ENCODE measurements at regions not wholly inside any gene's neighbourhood (a gene's known extent, or its start where the extent isn't known, plus 50 kb on each side); places are given as distances from the start of the nearest gene placed in this dataset.

DNA sequence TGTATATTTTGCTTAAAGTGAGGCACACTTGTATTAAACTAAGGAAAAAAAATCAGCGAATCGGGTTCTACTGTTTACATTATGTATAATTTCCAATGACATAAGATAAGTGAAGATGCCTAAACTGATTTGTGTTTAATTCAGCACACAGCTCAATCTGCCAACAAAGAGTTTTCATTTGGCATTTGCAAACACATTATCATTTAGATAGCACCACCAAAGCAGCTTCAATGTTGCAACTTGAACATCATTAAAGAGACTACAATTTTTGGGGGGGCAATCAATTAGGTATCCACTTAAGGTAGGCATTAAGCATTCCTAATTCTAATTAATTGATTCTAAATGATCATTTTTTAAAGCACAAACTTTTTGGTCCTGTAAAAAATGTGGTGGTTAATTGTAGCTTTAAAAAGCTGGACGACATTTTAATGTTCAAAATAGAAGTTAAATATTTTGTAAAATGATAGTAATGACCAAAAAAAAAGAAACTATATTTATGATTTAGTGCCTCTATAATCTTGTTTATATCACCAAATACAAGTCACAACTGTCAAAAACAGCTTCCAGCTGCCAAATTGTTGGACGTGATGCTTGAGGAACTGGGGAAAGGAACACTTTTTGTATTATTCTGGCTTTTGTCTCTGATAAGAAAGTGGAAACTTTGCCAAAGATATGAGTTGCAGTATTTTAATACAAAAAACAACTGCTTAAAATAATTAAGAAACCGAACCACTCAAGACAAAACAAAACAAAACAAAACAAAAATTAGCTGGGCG lies 57.1 kb downstream of the CYCS start:
- Histone ChIP-seq H3K27me3 (ENCODE audit: insufficient read depth, low read depth, low read length) (no peaks in the 10 kb centered on the region), H3K9me3 (ENCODE audit: low read length) (no peaks in the 10 kb centered on the region), H3K9ac (ENCODE audit: low read length) (no peak overlapping the region), H3F3A (ENCODE audit: insufficient read depth, low read length, poor library complexity, severe bottlenecking) (no peaks in the 10 kb centered on the region), H3K36me3 (ENCODE audit: insufficient read depth, low read length) (no peaks in the 10 kb centered on the region), H4K20me1 (ENCODE audit: insufficient read depth) (no peaks in the 10 kb centered on the region), H3K9me2 (ENCODE audit: insufficient read depth, low read length) (no peaks in the 10 kb centered on the region), H3K27ac (ENCODE audit: low read length) (no peak overlapping the region), H3K79me2 (replicated peaks; ENCODE audit: insufficient read depth, low read length) (no peaks in the 10 kb centered on the region), H3K4me3 (ENCODE audit: low read length) (no peak overlapping the region), H3K4me2 (ENCODE audit: low read length) (no peak overlapping the region), H2AFZ (ENCODE audit: low read depth, low read length) (no peak overlapping the region)
- TF ChIP-seq, protein P1, sequence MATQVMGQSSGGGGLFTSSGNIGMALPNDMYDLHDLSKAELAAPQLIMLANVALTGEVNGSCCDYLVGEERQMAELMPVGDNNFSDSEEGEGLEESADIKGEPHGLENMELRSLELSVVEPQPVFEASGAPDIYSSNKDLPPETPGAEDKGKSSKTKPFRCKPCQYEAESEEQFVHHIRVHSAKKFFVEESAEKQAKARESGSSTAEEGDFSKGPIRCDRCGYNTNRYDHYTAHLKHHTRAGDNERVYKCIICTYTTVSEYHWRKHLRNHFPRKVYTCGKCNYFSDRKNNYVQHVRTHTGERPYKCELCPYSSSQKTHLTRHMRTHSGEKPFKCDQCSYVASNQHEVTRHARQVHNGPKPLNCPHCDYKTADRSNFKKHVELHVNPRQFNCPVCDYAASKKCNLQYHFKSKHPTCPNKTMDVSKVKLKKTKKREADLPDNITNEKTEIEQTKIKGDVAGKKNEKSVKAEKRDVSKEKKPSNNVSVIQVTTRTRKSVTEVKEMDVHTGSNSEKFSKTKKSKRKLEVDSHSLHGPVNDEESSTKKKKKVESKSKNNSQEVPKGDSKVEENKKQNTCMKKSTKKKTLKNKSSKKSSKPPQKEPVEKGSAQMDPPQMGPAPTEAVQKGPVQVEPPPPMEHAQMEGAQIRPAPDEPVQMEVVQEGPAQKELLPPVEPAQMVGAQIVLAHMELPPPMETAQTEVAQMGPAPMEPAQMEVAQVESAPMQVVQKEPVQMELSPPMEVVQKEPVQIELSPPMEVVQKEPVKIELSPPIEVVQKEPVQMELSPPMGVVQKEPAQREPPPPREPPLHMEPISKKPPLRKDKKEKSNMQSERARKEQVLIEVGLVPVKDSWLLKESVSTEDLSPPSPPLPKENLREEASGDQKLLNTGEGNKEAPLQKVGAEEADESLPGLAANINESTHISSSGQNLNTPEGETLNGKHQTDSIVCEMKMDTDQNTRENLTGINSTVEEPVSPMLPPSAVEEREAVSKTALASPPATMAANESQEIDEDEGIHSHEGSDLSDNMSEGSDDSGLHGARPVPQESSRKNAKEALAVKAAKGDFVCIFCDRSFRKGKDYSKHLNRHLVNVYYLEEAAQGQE (IDR thresholded peaks at IDR 0.05; ENCODE audit: borderline replicate concordance): no peak
- TF ChIP-seq TAF1 (IDR thresholded peaks at IDR 0.05; ENCODE audit: low read depth) (no peak), EP300 (conservative IDR thresholded peaks at IDR 0.05; ENCODE audit: poor library complexity, severe bottlenecking) (no peak), SMC3 (conservative IDR thresholded peaks at IDR 0.05; ENCODE audit: poor library complexity) (no peak), RAD21 (conservative IDR thresholded peaks at IDR 0.05) (no peak), CTCF (IDR thresholded peaks at IDR 0.05; ENCODE audit: poor library complexity, severe bottlenecking) (no peak), EZH2 (IDR thresholded peaks at IDR 0.05; ENCODE audit: borderline replicate concordance, insufficient read depth, low read length, poor library complexity, severe bottlenecking) (no peak), MXI1 (conservative IDR thresholded peaks at IDR 0.05; ENCODE audit: poor library complexity, severe bottlenecking) (no peak), POLR2AphosphoS5 (IDR thresholded peaks at IDR 0.05) (no peak)

DNA sequence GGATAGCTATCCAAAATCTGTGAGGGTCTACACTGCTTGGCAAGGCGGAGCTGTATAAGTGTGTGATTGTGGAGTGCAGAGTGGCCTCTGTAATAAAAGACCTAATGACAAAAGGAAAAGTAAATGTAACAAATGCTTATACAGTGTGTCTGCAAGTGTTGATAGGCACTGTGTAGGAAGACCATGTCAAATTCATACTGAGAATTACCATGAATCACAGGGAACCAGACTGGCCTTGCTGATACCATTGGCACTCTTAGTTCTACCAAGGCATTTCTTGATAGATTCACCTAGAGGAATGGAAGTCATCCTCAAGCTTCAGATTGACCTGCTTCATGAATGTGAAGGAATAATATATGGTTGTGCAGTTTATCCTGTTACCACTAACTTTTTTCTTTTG lies 58.8 kb downstream of the CYCS start:
- H3K4me3 ChIP-seq (ENCODE audit: low read length): no peak overlapping the region
- no peaks in the 10 kb centered on the region for H3F3A ChIP-seq (ENCODE audit: insufficient read depth, low read length, poor library complexity, severe bottlenecking)
- H4K20me1 ChIP-seq (ENCODE audit: insufficient read depth): no peaks in the 10 kb centered on the region
- TF ChIP-seq RAD21 (conservative IDR thresholded peaks at IDR 0.05) (no peak), MXI1 (conservative IDR thresholded peaks at IDR 0.05; ENCODE audit: poor library complexity, severe bottlenecking) (no peak), SMC3 (conservative IDR thresholded peaks at IDR 0.05; ENCODE audit: poor library complexity) (no peak)
- TF ChIP-seq, protein P1 (IDR thresholded peaks at IDR 0.05; ENCODE audit: borderline replicate concordance): no peak
- no peaks in the 10 kb centered on the region for H3K9me2 ChIP-seq (ENCODE audit: insufficient read depth, low read length)
- H3K4me2 ChIP-seq (ENCODE audit: low read length): no peak overlapping the region
- H3K9ac ChIP-seq (ENCODE audit: low read length): no peak overlapping the region
- H3K79me2 ChIP-seq (replicated peaks; ENCODE audit: insufficient read depth, low read length): no peaks in the 10 kb centered on the region
- H3K27ac ChIP-seq (ENCODE audit: low read length): no peak overlapping the region
- H3K9me3 ChIP-seq (ENCODE audit: low read length): no peaks in the 10 kb centered on the region
- H2AFZ ChIP-seq (ENCODE audit: low read depth, low read length): no peak overlapping the region
- H3K36me3 ChIP-seq (ENCODE audit: insufficient read depth, low read length): no peaks in the 10 kb centered on the region
- no peaks in the 10 kb centered on the region for H3K27me3 ChIP-seq (ENCODE audit: insufficient read depth, low read depth, low read length)
